AG04449 (cell line): ENCODE measurements at regions not wholly inside any gene's neighbourhood (a gene's known extent, or its start where the extent isn't known, plus 50 kb on each side); places are given as distances from the start of the nearest gene placed in this dataset.
"Not testable (repeated sequence)": the region's sequence is repeated elsewhere in the genome, so short reads cannot be mapped to it uniquely, and the experiment has no call there.

Experiments
- CTCF ChIA-PET: fragments of 350-600 bp; formaldehyde crosslinking; extraction: SDS; loops from one replicate; lab custom pipeline; 2021; ENCODE audit warnings: antibody characterized with exemption; lab: Yijun Ruan, JAX
- POLR2A ChIA-PET: fragments of 400-600, 350-600 bp; formaldehyde crosslinking; extraction: SDS; loops from one replicate; lab custom pipeline; 2020; ENCODE audit warnings: antibody characterized with exemption, inconsistent platforms; lab: Yijun Ruan, JAX
- DNase-seq: peaks from one replicate; pipeline ENCODE4 v3.0.0-alpha.2; 2010; ENCODE audit warnings: low read depth, low spot score
- H3K4me3 ChIP-seq: 2 replicates; pipeline ENCODE4 v1.5.1; 2011; ENCODE audit warnings: low read depth, mild to moderate bottlenecking, control low read depth, low read length
- TF ChIP-seq, protein P1 (sequence below): IDR thresholded peaks from one replicate; pipeline ENCODE4 v1.5.1; 2011; ENCODE audit warnings: mild to moderate bottlenecking, moderate library complexity, low read length, control low read depth, inconsistent platforms; ENCODE audit not compliant: insufficient read depth; ENCODE audit errors: missing control alignments

DNA sequence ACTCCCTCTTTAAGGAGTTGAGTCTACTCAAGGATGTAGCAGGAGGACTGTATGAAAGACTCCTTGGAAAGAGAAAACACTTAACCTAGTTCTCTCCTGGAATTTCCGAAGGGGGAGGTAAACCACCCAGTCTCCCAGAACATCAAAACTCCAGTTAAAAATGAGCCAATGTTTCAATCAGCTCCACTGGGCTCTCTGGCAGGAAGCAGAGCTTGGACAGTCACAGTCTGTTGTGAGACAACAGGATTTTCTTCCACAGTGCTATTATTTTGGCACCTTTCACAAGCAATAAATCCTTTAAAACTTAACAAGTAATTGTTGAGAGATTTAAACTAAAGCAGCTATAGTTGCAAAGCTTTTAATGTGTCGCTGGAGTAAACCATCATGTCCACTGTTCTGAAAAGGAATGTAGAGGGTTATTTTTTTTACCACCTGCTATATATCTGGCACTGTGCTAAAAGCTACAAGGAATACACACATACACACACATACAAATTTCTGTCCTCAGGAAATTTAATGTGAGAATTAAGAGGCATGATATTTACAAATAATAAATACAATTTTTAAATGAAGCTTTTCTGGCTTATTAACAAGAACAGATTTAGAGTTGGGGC is 229.2 kb upstream of the INTU start:
- TF ChIP-seq, protein P1, sequence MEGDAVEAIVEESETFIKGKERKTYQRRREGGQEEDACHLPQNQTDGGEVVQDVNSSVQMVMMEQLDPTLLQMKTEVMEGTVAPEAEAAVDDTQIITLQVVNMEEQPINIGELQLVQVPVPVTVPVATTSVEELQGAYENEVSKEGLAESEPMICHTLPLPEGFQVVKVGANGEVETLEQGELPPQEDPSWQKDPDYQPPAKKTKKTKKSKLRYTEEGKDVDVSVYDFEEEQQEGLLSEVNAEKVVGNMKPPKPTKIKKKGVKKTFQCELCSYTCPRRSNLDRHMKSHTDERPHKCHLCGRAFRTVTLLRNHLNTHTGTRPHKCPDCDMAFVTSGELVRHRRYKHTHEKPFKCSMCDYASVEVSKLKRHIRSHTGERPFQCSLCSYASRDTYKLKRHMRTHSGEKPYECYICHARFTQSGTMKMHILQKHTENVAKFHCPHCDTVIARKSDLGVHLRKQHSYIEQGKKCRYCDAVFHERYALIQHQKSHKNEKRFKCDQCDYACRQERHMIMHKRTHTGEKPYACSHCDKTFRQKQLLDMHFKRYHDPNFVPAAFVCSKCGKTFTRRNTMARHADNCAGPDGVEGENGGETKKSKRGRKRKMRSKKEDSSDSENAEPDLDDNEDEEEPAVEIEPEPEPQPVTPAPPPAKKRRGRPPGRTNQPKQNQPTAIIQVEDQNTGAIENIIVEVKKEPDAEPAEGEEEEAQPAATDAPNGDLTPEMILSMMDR = no peak
- DNase-seq = no peak
- POLR2A ChIA-PET = no interaction called here
- no peak overlapping the region for H3K4me3 ChIP-seq
- CTCF ChIA-PET = interaction anchor here (1.5 to 1.7 kb wide), 2 partner anchors 216 to 799 kb away, joined by 6 to 7 read pairs; no protein-coding TSS in a partner anchor

DNA sequence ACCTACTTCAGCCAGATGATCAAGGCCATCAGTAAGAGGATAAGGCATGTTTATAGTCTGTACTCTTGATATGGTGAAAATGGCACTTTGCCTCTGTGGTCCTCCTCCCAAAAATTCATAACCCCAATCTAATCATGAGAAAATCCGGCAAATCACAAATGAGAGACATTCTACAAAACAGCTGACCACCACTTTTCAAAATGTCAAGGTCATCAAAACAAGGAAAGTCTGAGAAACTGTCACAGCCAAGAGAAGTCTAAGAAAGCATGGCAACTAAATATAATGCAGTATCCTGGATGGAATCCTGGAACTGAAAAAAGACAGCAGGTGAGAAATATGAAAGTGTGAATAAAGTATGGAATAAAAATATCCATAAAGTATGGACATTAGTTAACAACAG is 226.6 kb upstream of the INTU start:
- TF ChIP-seq, protein P1 = no peak
- no peak for DNase-seq
- POLR2A ChIA-PET = no interaction called here
- CTCF ChIA-PET = no interaction called here
- H3K4me3 ChIP-seq = no peak overlapping the region

DNA sequence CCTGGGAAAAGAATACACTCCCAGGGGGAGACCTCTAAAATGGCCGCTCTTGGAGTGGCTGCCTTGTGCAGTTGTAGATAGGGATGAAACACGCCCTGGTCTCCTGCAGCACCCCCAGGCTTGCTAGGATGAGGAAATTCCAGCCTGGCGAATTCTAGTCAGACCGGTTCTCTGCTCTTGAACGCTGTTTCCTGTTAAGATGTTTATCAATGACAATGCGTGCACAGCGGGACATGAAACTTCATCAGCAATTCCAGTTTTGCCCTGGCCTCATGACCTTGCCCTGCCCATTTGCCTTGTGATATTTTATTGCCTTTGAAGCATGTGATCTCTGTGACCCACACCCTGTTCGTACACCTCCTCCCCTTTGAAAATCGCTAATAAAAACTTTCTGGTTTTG is 225.2 kb upstream of the INTU start:
- CTCF ChIA-PET = not testable (repeated sequence)

DNA sequence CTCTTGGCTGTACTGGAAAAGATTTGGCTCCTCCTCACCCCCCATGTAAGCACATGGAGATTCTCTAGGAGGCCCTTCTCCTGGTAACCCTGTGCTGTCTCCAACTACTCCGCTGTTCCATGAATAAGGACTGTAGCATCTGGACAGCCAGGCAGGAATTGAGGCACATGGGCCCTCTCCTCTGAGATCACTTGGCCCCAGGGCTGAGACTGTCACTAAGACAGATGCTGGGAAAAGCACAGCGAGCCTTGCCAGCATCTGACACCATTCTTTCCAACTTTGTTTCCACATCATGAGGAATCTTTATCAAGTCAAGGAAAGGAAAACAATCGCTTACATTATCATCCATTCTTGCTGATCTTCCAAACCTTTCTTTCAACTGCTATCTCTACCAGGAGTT is 222.6 kb upstream of the INTU start:
- H3K4me3 ChIP-seq = no peak overlapping the region
- ChIA-PET POLR2A (no interaction called here), CTCF (no interaction called here)
- TF ChIP-seq, protein P1 = no peak
- DNase-seq = no peak

More for the DNA sequence above, 225.2 kb upstream of the INTU start:
- POLR2A ChIA-PET, H3K4me3 ChIP-seq, DNase-seq: not testable (repeated sequence)

DNA sequence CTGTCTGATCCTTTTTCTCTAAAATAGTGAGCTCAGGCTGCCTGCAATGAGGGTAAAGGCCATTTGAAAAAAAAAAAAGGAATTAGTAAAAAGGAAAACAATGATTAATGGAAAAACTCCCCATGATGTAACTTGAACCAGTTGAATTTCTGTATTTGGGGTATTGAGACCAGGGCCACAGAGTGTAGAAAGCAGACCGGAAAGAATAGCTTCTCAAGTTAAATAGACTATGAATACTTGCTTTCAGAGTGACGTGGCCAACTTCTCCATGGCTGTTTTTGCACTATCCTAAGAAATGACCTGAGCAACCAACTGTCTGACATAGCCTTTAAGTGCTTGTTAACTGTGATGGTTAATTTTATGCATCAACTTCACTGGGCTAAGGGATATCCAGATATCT is 222.1 kb upstream of the INTU start:
- no peak for DNase-seq
- ChIA-PET POLR2A (no interaction called here), CTCF (no interaction called here)
- TF ChIP-seq, protein P1 = no peak
- H3K4me3 ChIP-seq = no peak overlapping the region

DNA sequence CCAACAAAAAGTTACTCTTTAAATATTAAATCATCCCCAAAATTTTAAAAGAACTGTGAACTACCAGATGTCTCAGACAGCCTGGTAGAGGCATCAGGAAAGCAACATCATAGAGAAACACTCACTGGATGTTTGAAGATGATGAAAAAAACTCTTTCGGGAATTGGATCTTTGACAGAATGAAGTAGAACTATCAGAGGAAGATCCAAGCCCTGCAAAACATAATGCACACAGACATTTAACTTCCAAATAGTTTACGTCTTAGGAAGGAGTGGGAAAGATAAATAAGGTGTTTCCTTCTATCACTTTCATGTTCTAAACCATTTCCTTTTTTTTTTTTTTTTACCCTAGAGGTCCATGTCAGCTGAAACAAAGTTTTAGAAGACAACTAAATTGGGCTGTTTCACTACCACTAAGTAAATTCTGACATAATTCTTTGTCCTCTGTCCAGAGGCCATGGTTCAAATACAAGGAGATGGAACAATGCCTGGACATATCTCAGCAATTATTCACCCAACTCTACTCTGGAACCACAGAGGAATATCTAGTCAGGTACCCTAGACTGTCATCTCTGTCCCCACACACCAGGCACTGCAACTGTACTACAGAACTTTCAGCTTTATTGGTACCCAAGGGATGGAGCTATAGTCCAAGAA is 217.7 kb upstream of the INTU start:
- CTCF ChIA-PET = interaction anchor here (1.5 kb wide), 1 partner anchor 14 kb away, joined by 4 read pairs; no protein-coding TSS in a partner anchor
- POLR2A ChIA-PET = no interaction called here
- DNase-seq = no peak
- TF ChIP-seq, protein P1 = no peak
- H3K4me3 ChIP-seq = no peak overlapping the region

DNA sequence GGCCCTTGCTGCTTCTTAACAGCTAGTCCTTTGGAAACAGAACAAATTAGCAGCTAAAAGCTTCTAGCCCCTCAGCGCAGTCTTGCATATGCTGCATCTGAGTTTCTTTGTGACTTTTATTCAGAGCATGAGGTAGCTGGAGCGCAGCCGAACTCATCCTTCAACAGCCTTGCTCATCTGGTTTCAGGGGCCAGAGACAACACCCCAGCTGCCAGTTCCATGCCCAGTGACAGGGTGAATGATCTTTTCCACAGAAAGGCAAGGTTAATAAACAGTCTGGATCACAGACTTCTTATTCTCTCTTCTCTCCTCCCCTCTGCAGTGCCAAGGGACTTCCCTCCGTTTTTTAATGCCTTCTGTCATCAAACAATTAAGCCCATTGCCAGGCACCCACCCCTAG is 216.6 kb upstream of the INTU start:
- CTCF ChIA-PET = no interaction called here
- no peak for DNase-seq
- no peak overlapping the region for H3K4me3 ChIP-seq
- TF ChIP-seq, protein P1 = no peak
- POLR2A ChIA-PET = no interaction called here
